ENCODE measurements at regions not wholly inside any gene's neighbourhood (a gene's known extent, or its start where the extent isn't known, plus 50 kb on each side); places are given as distances from the start of the nearest gene placed in this dataset.

DNA sequence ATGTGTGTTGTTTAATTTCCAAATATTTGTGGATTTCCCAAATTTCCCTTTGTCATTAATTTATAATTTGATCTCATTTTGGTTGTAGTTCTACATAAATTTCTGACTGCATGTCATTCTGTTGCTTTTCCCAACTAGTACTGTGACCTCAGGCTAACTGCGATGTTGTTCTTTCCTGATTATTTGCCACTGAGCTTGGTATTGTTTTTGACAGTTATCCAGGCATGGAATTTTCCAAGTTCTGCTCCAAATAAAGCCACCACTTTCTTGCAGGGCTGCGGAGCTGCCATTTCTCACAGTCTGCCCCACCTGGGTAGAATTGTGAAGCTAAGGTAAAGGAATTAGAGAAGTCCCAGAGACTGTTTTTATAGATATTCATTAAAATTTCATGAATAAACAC, 328.8 kb downstream of the ZNF674 start:
- TF ChIP-seq POLR2A (IDR thresholded peaks at IDR 0.05; ENCODE audit: low read depth, low read length) (no peak), TAF1 (IDR thresholded peaks at IDR 0.05; ENCODE audit: low read depth, low read length) (no peak), POLR2AphosphoS5 (IDR thresholded peaks at IDR 0.05; ENCODE audit: low read depth, low read length) (no peak), PAX5 (IDR thresholded peaks at IDR 0.05; ENCODE audit: insufficient read depth, low read length, severe bottlenecking) (no peak), SPI1 (IDR thresholded peaks at IDR 0.05; ENCODE audit: low read depth, low read length) (no peak)
